HFF-Myc (cell line): ENCODE measurements at regions not wholly inside any gene's neighbourhood (a gene's known extent, or its start where the extent isn't known, plus 50 kb on each side); places are given as distances from the start of the nearest gene placed in this dataset.

Experiments
- DNase-seq: peaks from one replicate; pipeline ENCODE4 v3.0.0-alpha.2; 2011; ENCODE audit warnings: low read depth; ENCODE audit errors: extremely low read depth
- H3K4me3 ChIP-seq: replicated peaks from 2 replicates; pipeline ENCODE4 v1.5.1; 2011; ENCODE audit warnings: low read depth, mild to moderate bottlenecking, control low read depth, low read length
- CTCF ChIP-seq: IDR thresholded peaks from 2 replicates; pipeline ENCODE4 v1.5.1; 2012; ENCODE audit warnings: mild to moderate bottlenecking, low read depth, low read length, control low read depth; ENCODE audit errors: missing control alignments

DNA sequence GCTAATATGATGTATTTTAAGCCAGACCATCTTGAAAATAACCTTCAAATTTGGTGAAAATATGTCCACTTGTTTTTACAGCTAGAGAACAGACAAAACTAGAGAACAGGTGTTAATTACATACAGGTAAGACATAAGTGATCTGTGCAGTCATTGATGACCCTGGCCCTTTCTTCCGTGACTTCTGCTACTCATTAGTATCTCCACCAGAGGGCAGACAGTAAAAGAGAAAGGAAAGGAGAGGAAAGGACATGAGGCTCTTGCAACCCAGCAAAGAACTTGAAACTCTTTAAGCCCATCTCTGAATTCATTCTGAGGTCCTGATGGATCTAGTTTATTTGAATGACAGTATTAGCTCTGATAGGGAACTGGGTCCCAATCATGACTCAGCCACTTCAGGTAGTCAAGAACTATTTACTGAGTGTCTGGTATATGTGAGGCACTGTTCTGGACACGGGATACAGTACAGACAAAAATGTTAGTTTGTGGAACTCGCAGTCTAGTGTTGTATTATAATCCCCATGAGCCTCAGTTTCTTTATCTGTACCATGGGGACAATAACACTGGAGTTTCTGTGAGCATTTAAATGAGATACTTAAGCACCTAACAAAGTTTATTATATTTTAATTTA, 121.0 kb upstream of the TEX13D start:
- peak; percentile 53 for TF ChIP-seq CTCF

GRCh38 chrX:124212622-124213021, 119.8 kb upstream of the TEX13D start:
- DNase-seq = no peak
- no peak for TF ChIP-seq CTCF
- no peak overlapping the region for H3K4me3 ChIP-seq

More for the DNA sequence above, 121.0 kb upstream of the TEX13D start:
- no peak overlapping the region for H3K4me3 ChIP-seq
- DNase-seq = no peak

DNA sequence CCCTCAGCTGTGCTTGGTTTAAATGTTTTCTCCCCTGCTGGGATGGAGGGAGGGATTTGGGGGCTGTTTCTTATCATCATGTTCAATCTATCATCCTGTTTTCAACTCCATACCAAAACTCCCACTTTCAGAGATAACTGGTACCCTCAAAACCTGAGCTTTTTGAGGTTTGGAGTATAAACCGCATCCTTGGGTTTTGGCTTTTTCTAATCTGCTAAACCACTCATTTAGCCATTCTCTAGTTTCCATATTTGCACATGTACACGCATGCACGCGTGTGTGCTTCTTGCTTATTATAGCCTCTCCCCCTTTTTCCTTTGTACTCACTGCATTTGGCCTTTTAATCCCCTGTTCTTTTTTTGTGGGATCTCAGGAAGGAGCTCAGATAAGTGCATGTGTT, 116.7 kb upstream of the TEX13D start:
- no peak overlapping the region for H3K4me3 ChIP-seq
- no peak for TF ChIP-seq CTCF

GRCh38 chrX:124216396-124217115, 115.9 kb upstream of the TEX13D start:
- DNase-seq = no peak
- H3K4me3 ChIP-seq = no peak overlapping the region
- TF ChIP-seq CTCF = no peak

More for the DNA sequence above, 116.7 kb upstream of the TEX13D start:
- DNase-seq = no peak

GRCh38 chrX:124217304-124218251, 114.9 kb upstream of the TEX13D start:
- DNase-seq = peak; percentile 22

More at GRCh38 chrX:124217304-124218251, 114.9 kb upstream of the TEX13D start:
- H3K4me3 ChIP-seq = no peak overlapping the region
- TF ChIP-seq CTCF = no peak
